GM12878 (cell line): ENCODE measurements at regions not wholly inside any gene's neighbourhood (a gene's known extent, or its start where the extent isn't known, plus 50 kb on each side); places are given as distances from the start of the nearest gene placed in this dataset.

Source experiments
- ATAC-seq: fragments of 200-7000 bp; cut with Tn5 transposase; 3 replicates; pipeline ENCODE4 v1.9.1; 2020; ENCODE audit warnings: mild to moderate bottlenecking, moderate library complexity
- BruUV-seq: library from RNA; stranded (reverse); fragments of 400-500 nt; replicated peaks from 2 replicates; lab custom pipeline; 2021; lab: Mats Ljungman, UMichigan
- CTCF ChIA-PET: fragments of 300-600 bp; sonication (Branson Sonifier 250); formaldehyde crosslinking; extraction: SDS; loops from one replicate; lab custom pipeline; 2021; ENCODE audit warnings: inconsistent platforms; lab: Yijun Ruan, JAX
- POLR2A ChIA-PET: fragments of 350-600 bp; formaldehyde crosslinking; extraction: SDS; loops from one replicate; lab custom pipeline; 2021; ENCODE audit warnings: inconsistent platforms; lab: Charles Lee
- RAD21 ChIA-PET: fragments of 300-600 bp; sonication (Branson Sonifier 250); formaldehyde crosslinking; loops from one replicate; lab custom pipeline; 2023; ENCODE audit warnings: antibody characterized with exemption; ENCODE audit not compliant: unreplicated experiment; lab: Charles Lee
- SMC1A ChIA-PET: fragments of 300-600 bp; sonication (Branson Sonifier 250); formaldehyde crosslinking; loops from one replicate; lab custom pipeline; 2023; ENCODE audit not compliant: unreplicated experiment, uncharacterized antibody; lab: Charles Lee
- DNase-seq: peaks from one replicate; pipeline ENCODE4 v3.0.0-alpha.2; 2011; ENCODE audit warnings: low read depth, low spot score
- FAIRE-seq: peaks from 3 replicates; lab custom pipeline; 2011; peaks lifted over from hg19 to GRCh38; lab: Jason Lieb, UNC
- H2AFZ ChIP-seq: 2 replicates; pipeline ENCODE4 v1.6.0; 2011; ENCODE audit warnings: low read depth, low read length, control low read depth; ENCODE audit not compliant: control insufficient read depth
- H3K27ac ChIP-seq: 2 replicates; pipeline ENCODE4 v1.5.1; 2011; ENCODE audit warnings: control low read depth; ENCODE audit not compliant: control insufficient read depth, insufficient read depth
- H3K27me3 ChIP-seq, 2 experiments: replicated peaks in 1 of 2; 2 replicates each; pipeline versions ENCODE4 v1.6.0 to v1.6.1; 2011; ENCODE audit warnings: low read length in 1 of 2; ENCODE audit not compliant: control insufficient read depth in 2 of 2, insufficient read depth in 2 of 2
- H3K36me3 ChIP-seq, 2 experiments: 2 replicates each; pipeline ENCODE4 v1.5.1; 2011; ENCODE audit warnings: low read length in 1 of 2; ENCODE audit not compliant: control insufficient read depth in 2 of 2, insufficient read depth in 2 of 2
- H3K4me1 ChIP-seq: 2 replicates; pipeline ENCODE4 v1.6.1; 2011; ENCODE audit warnings: mild to moderate bottlenecking, low read length, moderate library complexity, mixed read lengths; ENCODE audit not compliant: control insufficient read depth, insufficient read depth
- H3K4me2 ChIP-seq: 2 replicates; pipeline ENCODE4 v1.6.0; 2011; ENCODE audit warnings: control low read depth; ENCODE audit not compliant: control insufficient read depth, insufficient read depth
- H3K4me3 ChIP-seq: fragments of 200-600 bp; sonication (generic); 2 replicates; pipeline ENCODE4 v1.5.1; 2016
- H3K79me2 ChIP-seq: 2 replicates; pipeline ENCODE4 v1.6.0; 2011; ENCODE audit warnings: low read length; ENCODE audit not compliant: control insufficient read depth, insufficient read depth
- H3K9ac ChIP-seq: 2 replicates; pipeline ENCODE4 v1.8.0; 2011; ENCODE audit warnings: low read length, control low read depth, mixed read lengths; ENCODE audit not compliant: control insufficient read depth, insufficient read depth
- H3K9me3 ChIP-seq: replicated peaks from 3 replicates; pipeline ENCODE4 v1.5.1; 2011; ENCODE audit warnings: mild to moderate bottlenecking, low read length; ENCODE audit not compliant: control insufficient read depth, insufficient read depth
- H4K20me1 ChIP-seq: 2 replicates; pipeline ENCODE4 v1.6.0; 2011; ENCODE audit not compliant: control insufficient read depth, insufficient read depth
- ATF7 ChIP-seq: fragments of 450-650 bp; IDR thresholded peaks from 2 replicates; pipeline ENCODE4 v1.6.1; 2016; ENCODE audit warnings: low read depth, mild to moderate bottlenecking
- ETV6 ChIP-seq, 2 experiments: fragments of 450-650 bp in 1 of 2; IDR thresholded peaks in 1 of 2; conservative IDR thresholded peaks in 1 of 2; 2 replicates each; pipeline ENCODE4 v1.6.1; 2014; ENCODE audit warnings: antibody characterized with exemption in 1 of 2, borderline replicate concordance in 1 of 2, low read depth in 1 of 2, mild to moderate bottlenecking in 1 of 2, moderate library complexity in 1 of 2
- FOS ChIP-seq: IDR thresholded peaks from 3 replicates; pipeline ENCODE4 v1.6.1; 2011; ENCODE audit warnings: borderline replicate concordance; ENCODE audit not compliant: insufficient read length; ENCODE audit errors: extremely low read depth
- FOXM1 ChIP-seq: IDR thresholded peaks from 2 replicates; pipeline ENCODE4 v1.6.1; 2012; ENCODE audit warnings: low read depth, mild to moderate bottlenecking, inconsistent platforms, low read length, moderate library complexity
- HDAC2 ChIP-seq: fragments of 200-600 bp; sonication (generic); IDR thresholded peaks from 2 replicates; pipeline ENCODE4 v1.6.1; 2017
- IKZF1 ChIP-seq: fragments of 450-650 bp; conservative IDR thresholded peaks from 2 replicates; pipeline ENCODE4 v1.6.1; 2017; ENCODE audit warnings: antibody characterized with exemption, mild to moderate bottlenecking
- IRF4 ChIP-seq: IDR thresholded peaks from 2 replicates; pipeline ENCODE4 v1.6.1; 2011; ENCODE audit warnings: low read depth, low read length
- MTA2 ChIP-seq: fragments of 450-650 bp; IDR thresholded peaks from 2 replicates; pipeline ENCODE4 v1.6.1; 2016; ENCODE audit warnings: low read depth, mild to moderate bottlenecking, moderate library complexity
- MYB ChIP-seq: fragments of 150-350 bp; IDR thresholded peaks from 2 replicates; pipeline ENCODE4 v1.6.1; 2014; ENCODE audit warnings: mild to moderate bottlenecking, low read depth, low read length, borderline replicate concordance
- NFYA ChIP-seq: IDR thresholded peaks from 2 replicates; pipeline ENCODE4 v1.6.1; 2011; ENCODE audit warnings: low read depth, mild to moderate bottlenecking, low read length, improper control_type of control experiment, borderline replicate concordance
- PAX5 ChIP-seq: IDR thresholded peaks from 2 replicates; pipeline ENCODE4 v1.6.1; 2011; ENCODE audit warnings: low read depth, low read length, borderline replicate concordance
- SMC3 ChIP-seq: IDR thresholded peaks from 2 replicates; pipeline ENCODE4 v1.6.1; 2011; ENCODE audit warnings: low read length, improper control_type of control experiment, borderline replicate concordance
- SRF ChIP-seq, 2 experiments: IDR thresholded peaks; 2 replicates each; pipeline ENCODE4 v1.6.1; 2011; ENCODE audit warnings: low read depth in 2 of 2, low read length in 2 of 2, mild to moderate bottlenecking in 1 of 2, moderate library complexity in 1 of 2
- TARDBP ChIP-seq: IDR thresholded peaks from 2 replicates; pipeline ENCODE4 v1.6.1; 2016; ENCODE audit warnings: borderline replicate concordance
- ZBTB4 ChIP-seq: fragments of 450-650 bp; formaldehyde crosslinking; IDR thresholded peaks from 2 replicates; pipeline ENCODE4 v1.4.0; 2022; ENCODE audit warnings: mild to moderate bottlenecking, moderate library complexity
- ZNF207 ChIP-seq: fragments of 450-650 bp; IDR thresholded peaks from 2 replicates; pipeline ENCODE4 v1.6.1; 2014; ENCODE audit warnings: antibody characterized with exemption, mild to moderate bottlenecking, borderline replicate concordance
- ZNF217 ChIP-seq: fragments of 450-650 bp; IDR thresholded peaks from 2 replicates; pipeline ENCODE4 v1.6.1; 2017; ENCODE audit warnings: antibody characterized with exemption, mild to moderate bottlenecking
- WGBS: methylation state at CpG from one replicate; pipeline ENCODE4 v1.1.6; 2016; ENCODE audit warnings: low lambda C conversion rate; ENCODE audit not compliant: insufficient replicate concordance, insufficient coverage; ENCODE audit errors: missing lambda C conversion rate; 5-methylcytosine and 5-hydroxymethylcytosine counted together
- in situ Hi-C: fragments of 300-500 bp; cut with MboI; formaldehyde crosslinking; loops from 9 replicates; pipeline ENCODE4 v1.14.3; 2018; ENCODE audit warnings: mixed read lengths
- intact Hi-C: fragments of 100-400 bp; cut with micrococcal nuclease; formaldehyde crosslinking; loops from one replicate; pipeline ENCODE4 v1.14.2; 2022; ENCODE audit not compliant: unreplicated experiment

- H3K4me3 ChIP-seq: no peak overlapping the region
- no peaks in the 10 kb centered on the region for H3K79me2 ChIP-seq
- no TSS peak for BruUV-seq
- DNase-seq (no peak), ATAC-seq (no peak), FAIRE-seq (no peak)
- no peak overlapping the region for H3K27ac ChIP-seq
- no peak overlapping the region for H3K9ac ChIP-seq
- POLR2A ChIA-PET: no interaction called here
- in situ Hi-C loops (no loop called here), intact Hi-C loops (no loop called here)
- H3K27me3 ChIP-seq: no peaks in the 10 kb centered on the region
- H3K4me2 ChIP-seq: no peak overlapping the region
- CTCF ChIA-PET: no interaction called here
- H3K9me3 ChIP-seq: no peaks in the 10 kb centered on the region
- H3K36me3 ChIP-seq: no peaks in the 10 kb centered on the region
- RAD21 ChIA-PET: no interaction called here
- H3K4me1 ChIP-seq: no peaks in the 10 kb centered on the region
- H2AFZ ChIP-seq: no peak overlapping the region
- SMC1A ChIA-PET: no interaction called here
- WGBS: 0% methylated on average over 3 of the region's 3 CpGs
- no peaks in the 10 kb centered on the region for H4K20me1 ChIP-seq
- TF ChIP-seq TARDBP (no peak), FOS (no peak), ETV6 (conservative IDR thresholded peaks at IDR 0.05 in 1 of 2, IDR thresholded peaks at IDR 0.05 in 1 of 2; ENCODE audit: borderline replicate concordance in 1 of 2, low read depth in 1 of 2) (no peak), IKZF1 (no peak), FOXM1 (no peak), ZBTB4 (no peak), ATF7 (no peak), MTA2 (no peak), IRF4 (no peak), ZNF207 (no peak), ZNF217 (no peak), MYB (no peak), NFYA (no peak), HDAC2 (no peak), SMC3 (no peak), PAX5 (no peak), SRF (IDR thresholded peaks at IDR 0.05; ENCODE audit: low read depth in 2 of 2, low read length in 2 of 2) (no peak)
Observed at GRCh38 chr13:100904293-100904976, 229.8 kb upstream of the TMTC4 start.
